WTC11 (cell line): ENCODE measurements at regions not wholly inside any gene's neighbourhood (a gene's known extent, or its start where the extent isn't known, plus 50 kb on each side); places are given as distances from the start of the nearest gene placed in this dataset.
"Not testable (repeated sequence)": the region's sequence is repeated elsewhere in the genome, so short reads cannot be mapped to it uniquely, and the experiment has no call there.

Source experiments
- ETV6 ChIP-seq: sonication (generic); formaldehyde crosslinking; IDR thresholded peaks from 2 replicates; pipeline ENCODE4 v1.8.1; 2022; ENCODE audit warnings: mild to moderate bottlenecking, missing genetic modification reagents
- FOXP1 ChIP-seq: sonication (generic); formaldehyde crosslinking; IDR thresholded peaks from 2 replicates; pipeline ENCODE4 v1.8.0; 2022; ENCODE audit warnings: missing genetic modification reagents, mild to moderate bottlenecking, moderate library complexity, borderline replicate concordance
- IRF2 ChIP-seq: sonication (generic); formaldehyde crosslinking; IDR thresholded peaks from 2 replicates; pipeline ENCODE4 v1.8.0; 2022; ENCODE audit warnings: low read depth, missing genetic modification reagents, borderline replicate concordance
- RELA ChIP-seq: sonication (generic); formaldehyde crosslinking; IDR thresholded peaks from 2 replicates; pipeline ENCODE4 v1.8.1; 2022; ENCODE audit warnings: missing genetic modification reagents, mild to moderate bottlenecking, borderline replicate concordance
- SMAD4 ChIP-seq: sonication (generic); formaldehyde crosslinking; IDR thresholded peaks from 2 replicates; pipeline ENCODE4 v1.8.0; 2022; ENCODE audit warnings: mild to moderate bottlenecking, missing genetic modification reagents
- TCF7 ChIP-seq: sonication (generic); formaldehyde crosslinking; IDR thresholded peaks from 2 replicates; pipeline ENCODE4 v1.8.0; 2022; ENCODE audit warnings: mild to moderate bottlenecking, low read depth, missing genetic modification reagents, moderate library complexity
- TEAD1 ChIP-seq: sonication (generic); formaldehyde crosslinking; IDR thresholded peaks from 2 replicates; pipeline ENCODE4 v1.8.0; 2022; ENCODE audit warnings: mild to moderate bottlenecking, missing genetic modification reagents
- TEAD4 ChIP-seq: sonication (generic); formaldehyde crosslinking; IDR thresholded peaks from 2 replicates; pipeline ENCODE4 v1.8.0; 2022; ENCODE audit warnings: mild to moderate bottlenecking, missing genetic modification reagents
- ZNF219 ChIP-seq: sonication (generic); formaldehyde crosslinking; IDR thresholded peaks from 2 replicates; pipeline ENCODE4 v1.8.0; 2023; ENCODE audit warnings: missing genetic modification reagents, mild to moderate bottlenecking, borderline replicate concordance
- TF ChIP-seq, protein P1 (sequence below): fragments of 200-600 bp; IDR thresholded peaks from 2 replicates; pipeline ENCODE4 v1.8.0; 2022; ENCODE audit warnings: antibody characterized with exemption
- TF ChIP-seq, protein P2 (sequence below): sonication (generic); formaldehyde crosslinking; IDR thresholded peaks from 2 replicates; pipeline ENCODE4 v1.8.0; 2023; ENCODE audit warnings: missing genetic modification reagents
- TF ChIP-seq, protein P3 (sequence below): sonication (generic); formaldehyde crosslinking; conservative IDR thresholded peaks from 2 replicates; pipeline ENCODE4 v1.8.1; 2022; ENCODE audit warnings: mild to moderate bottlenecking, missing genetic modification reagents
- TF ChIP-seq, protein P4 (sequence below): fragments of 250-450 bp; sonication (Bioruptor Pico); IDR thresholded peaks from 2 replicates; pipeline ENCODE4 v1.9.0; 2021; ENCODE audit warnings: mild to moderate bottlenecking
- TF ChIP-seq, protein P5 (sequence below): sonication (generic); formaldehyde crosslinking; IDR thresholded peaks from 2 replicates; pipeline ENCODE4 v1.8.0; 2022; ENCODE audit warnings: mild to moderate bottlenecking, missing genetic modification reagents

DNA sequence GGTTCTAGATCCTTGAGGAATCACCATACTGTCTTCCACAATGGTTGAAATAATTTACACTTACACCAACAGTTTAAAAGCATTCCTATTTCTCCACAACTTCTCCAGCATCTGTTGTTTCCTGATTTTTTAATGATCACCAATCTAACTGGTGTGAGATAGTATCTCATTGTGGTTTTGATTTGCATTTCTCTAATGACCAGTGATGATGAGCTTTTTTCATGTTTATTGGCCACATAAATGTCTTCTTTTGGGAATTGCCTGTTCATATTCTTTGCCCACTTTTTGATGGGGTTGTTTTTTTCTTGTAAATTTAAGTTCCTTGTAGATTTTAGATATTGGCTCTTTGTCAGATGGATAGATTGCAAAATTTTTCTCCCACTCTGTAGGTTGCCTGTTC, 138.2 kb downstream of the CXCL12 start:
- TF ChIP-seq, protein P1, sequence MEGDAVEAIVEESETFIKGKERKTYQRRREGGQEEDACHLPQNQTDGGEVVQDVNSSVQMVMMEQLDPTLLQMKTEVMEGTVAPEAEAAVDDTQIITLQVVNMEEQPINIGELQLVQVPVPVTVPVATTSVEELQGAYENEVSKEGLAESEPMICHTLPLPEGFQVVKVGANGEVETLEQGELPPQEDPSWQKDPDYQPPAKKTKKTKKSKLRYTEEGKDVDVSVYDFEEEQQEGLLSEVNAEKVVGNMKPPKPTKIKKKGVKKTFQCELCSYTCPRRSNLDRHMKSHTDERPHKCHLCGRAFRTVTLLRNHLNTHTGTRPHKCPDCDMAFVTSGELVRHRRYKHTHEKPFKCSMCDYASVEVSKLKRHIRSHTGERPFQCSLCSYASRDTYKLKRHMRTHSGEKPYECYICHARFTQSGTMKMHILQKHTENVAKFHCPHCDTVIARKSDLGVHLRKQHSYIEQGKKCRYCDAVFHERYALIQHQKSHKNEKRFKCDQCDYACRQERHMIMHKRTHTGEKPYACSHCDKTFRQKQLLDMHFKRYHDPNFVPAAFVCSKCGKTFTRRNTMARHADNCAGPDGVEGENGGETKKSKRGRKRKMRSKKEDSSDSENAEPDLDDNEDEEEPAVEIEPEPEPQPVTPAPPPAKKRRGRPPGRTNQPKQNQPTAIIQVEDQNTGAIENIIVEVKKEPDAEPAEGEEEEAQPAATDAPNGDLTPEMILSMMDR, result not testable (repeated sequence)
- not testable (repeated sequence) for TF ChIP-seq ZNF219, RELA, FOXP1, SMAD4, TCF7, TEAD4, ETV6, TEAD1, IRF2 (CRISPR knock-in tag)
- TF ChIP-seq, protein P2, sequence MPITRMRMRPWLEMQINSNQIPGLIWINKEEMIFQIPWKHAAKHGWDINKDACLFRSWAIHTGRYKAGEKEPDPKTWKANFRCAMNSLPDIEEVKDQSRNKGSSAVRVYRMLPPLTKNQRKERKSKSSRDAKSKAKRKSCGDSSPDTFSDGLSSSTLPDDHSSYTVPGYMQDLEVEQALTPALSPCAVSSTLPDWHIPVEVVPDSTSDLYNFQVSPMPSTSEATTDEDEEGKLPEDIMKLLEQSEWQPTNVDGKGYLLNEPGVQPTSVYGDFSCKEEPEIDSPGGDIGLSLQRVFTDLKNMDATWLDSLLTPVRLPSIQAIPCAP (CRISPR knock-in tag), result not testable (repeated sequence)
- TF ChIP-seq, protein P3, sequence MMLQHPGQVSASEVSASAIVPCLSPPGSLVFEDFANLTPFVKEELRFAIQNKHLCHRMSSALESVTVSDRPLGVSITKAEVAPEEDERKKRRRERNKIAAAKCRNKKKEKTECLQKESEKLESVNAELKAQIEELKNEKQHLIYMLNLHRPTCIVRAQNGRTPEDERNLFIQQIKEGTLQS, result not testable (repeated sequence)
- TF ChIP-seq, protein P4, sequence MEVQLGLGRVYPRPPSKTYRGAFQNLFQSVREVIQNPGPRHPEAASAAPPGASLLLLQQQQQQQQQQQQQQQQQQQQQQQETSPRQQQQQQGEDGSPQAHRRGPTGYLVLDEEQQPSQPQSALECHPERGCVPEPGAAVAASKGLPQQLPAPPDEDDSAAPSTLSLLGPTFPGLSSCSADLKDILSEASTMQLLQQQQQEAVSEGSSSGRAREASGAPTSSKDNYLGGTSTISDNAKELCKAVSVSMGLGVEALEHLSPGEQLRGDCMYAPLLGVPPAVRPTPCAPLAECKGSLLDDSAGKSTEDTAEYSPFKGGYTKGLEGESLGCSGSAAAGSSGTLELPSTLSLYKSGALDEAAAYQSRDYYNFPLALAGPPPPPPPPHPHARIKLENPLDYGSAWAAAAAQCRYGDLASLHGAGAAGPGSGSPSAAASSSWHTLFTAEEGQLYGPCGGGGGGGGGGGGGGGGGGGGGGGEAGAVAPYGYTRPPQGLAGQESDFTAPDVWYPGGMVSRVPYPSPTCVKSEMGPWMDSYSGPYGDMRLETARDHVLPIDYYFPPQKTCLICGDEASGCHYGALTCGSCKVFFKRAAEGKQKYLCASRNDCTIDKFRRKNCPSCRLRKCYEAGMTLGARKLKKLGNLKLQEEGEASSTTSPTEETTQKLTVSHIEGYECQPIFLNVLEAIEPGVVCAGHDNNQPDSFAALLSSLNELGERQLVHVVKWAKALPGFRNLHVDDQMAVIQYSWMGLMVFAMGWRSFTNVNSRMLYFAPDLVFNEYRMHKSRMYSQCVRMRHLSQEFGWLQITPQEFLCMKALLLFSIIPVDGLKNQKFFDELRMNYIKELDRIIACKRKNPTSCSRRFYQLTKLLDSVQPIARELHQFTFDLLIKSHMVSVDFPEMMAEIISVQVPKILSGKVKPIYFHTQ (CRISPR knock-in tag), result not testable (repeated sequence)
- TF ChIP-seq, protein P5, sequence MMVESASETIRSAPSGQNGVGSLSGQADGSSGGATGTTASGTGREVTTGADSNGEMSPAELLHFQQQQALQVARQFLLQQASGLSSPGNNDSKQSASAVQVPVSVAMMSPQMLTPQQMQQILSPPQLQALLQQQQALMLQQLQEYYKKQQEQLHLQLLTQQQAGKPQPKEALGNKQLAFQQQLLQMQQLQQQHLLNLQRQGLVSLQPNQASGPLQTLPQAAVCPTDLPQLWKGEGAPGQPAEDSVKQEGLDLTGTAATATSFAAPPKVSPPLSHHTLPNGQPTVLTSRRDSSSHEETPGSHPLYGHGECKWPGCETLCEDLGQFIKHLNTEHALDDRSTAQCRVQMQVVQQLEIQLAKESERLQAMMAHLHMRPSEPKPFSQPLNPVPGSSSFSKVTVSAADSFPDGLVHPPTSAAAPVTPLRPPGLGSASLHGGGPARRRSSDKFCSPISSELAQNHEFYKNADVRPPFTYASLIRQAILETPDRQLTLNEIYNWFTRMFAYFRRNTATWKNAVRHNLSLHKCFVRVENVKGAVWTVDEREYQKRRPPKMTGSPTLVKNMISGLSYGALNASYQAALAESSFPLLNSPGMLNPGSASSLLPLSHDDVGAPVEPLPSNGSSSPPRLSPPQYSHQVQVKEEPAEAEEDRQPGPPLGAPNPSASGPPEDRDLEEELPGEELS (CRISPR knock-in tag), result not testable (repeated sequence)
